DND-41 (cell line): ENCODE measurements at regions not wholly inside any gene's neighbourhood (a gene's known extent, or its start where the extent isn't known, plus 50 kb on each side); places are given as distances from the start of the nearest gene placed in this dataset.

ENCODE experiments used
- ATAC-seq: fragments of 200-7000 bp; cut with Tn5 transposase; 3 replicates; pipeline ENCODE4 v1.9.1; 2021; ENCODE audit warnings: low read depth; ENCODE audit not compliant: insufficient read depth
- DNase-seq: peaks from one replicate; pipeline ENCODE4 v3.0.0-alpha.2; 2020
- H2AFZ ChIP-seq: 2 replicates; pipeline ENCODE4 v1.6.0; 2012; ENCODE audit warnings: low read depth, low read length
- H3K27ac ChIP-seq: 2 replicates; pipeline ENCODE4 v1.5.1; 2012; ENCODE audit warnings: low read length, inconsistent platforms
- H3K27me3 ChIP-seq: fragments of 200-600 bp; sonication (generic); 2 replicates; pipeline ENCODE4 v1.6.0; 2012; ENCODE audit warnings: low read length, mild to moderate bottlenecking, inconsistent platforms; ENCODE audit not compliant: insufficient read depth, poor library complexity
- H3K36me3 ChIP-seq: 2 replicates; pipeline ENCODE4 v1.5.1; 2012; ENCODE audit warnings: low read length, inconsistent platforms; ENCODE audit not compliant: insufficient read depth
- H3K4me1 ChIP-seq: 2 replicates; pipeline ENCODE4 v1.5.1; 2012; ENCODE audit warnings: mild to moderate bottlenecking, low read length; ENCODE audit not compliant: insufficient read depth
- H3K4me2 ChIP-seq: 2 replicates; pipeline ENCODE4 v1.6.0; 2012; ENCODE audit warnings: mild to moderate bottlenecking, moderate library complexity, low read length, inconsistent platforms; ENCODE audit not compliant: insufficient read depth
- H3K4me3 ChIP-seq, 2 experiments: fragments of 200-600 bp in 1 of 2; shearing (Covaris generic) in 1 of 2; 2 replicates each; pipeline ENCODE4 v1.5.1; 2012 to 2016; ENCODE audit warnings: inconsistent platforms in 2 of 2, low read length in 2 of 2, mild to moderate bottlenecking in 2 of 2, low read depth in 1 of 2, moderate library complexity in 1 of 2
- H3K79me2 ChIP-seq: 2 replicates; pipeline ENCODE4 v1.6.0; 2012; ENCODE audit warnings: low read length, inconsistent platforms; ENCODE audit not compliant: insufficient read depth
- H3K9ac ChIP-seq: 2 replicates; pipeline ENCODE4 v1.6.0; 2012; ENCODE audit warnings: low read depth, mild to moderate bottlenecking, inconsistent platforms, low read length, moderate library complexity
- H3K9me3 ChIP-seq: 2 replicates; pipeline ENCODE4 v1.5.1; 2012; ENCODE audit warnings: low read length, moderate library complexity, mild to moderate bottlenecking, inconsistent platforms; ENCODE audit not compliant: insufficient read depth, severe bottlenecking
- H4K20me1 ChIP-seq: 2 replicates; pipeline ENCODE4 v1.6.0; 2012; ENCODE audit warnings: low read length; ENCODE audit not compliant: insufficient read depth
- CTCF ChIP-seq: IDR thresholded peaks from 2 replicates; pipeline ENCODE4 v1.5.1; 2012; ENCODE audit warnings: borderline replicate concordance, low read length, moderate library complexity, mild to moderate bottlenecking; ENCODE audit not compliant: poor library complexity, severe bottlenecking; ENCODE audit errors: extremely low read depth
- EZH2 ChIP-seq: IDR thresholded peaks from 3 replicates; pipeline ENCODE4 v1.6.1; 2012; ENCODE audit warnings: borderline replicate concordance, low read depth, mild to moderate bottlenecking, moderate library complexity, low read length, inconsistent platforms; ENCODE audit not compliant: severe bottlenecking

- TF ChIP-seq CTCF (no peak), EZH2 (no peak)
- no peak for ATAC-seq
- no peaks in the 10 kb centered on the region for H3K4me1 ChIP-seq
- H3K27ac ChIP-seq: no peak overlapping the region
- no peaks in the 10 kb centered on the region for H4K20me1 ChIP-seq
- no peaks in the 10 kb centered on the region for H3K79me2 ChIP-seq
- no peaks in the 10 kb centered on the region for H3K36me3 ChIP-seq
- H3K4me2 ChIP-seq: no peak overlapping the region
- DNase-seq: no peak
- H2AFZ ChIP-seq: no peak overlapping the region
- no peak overlapping the region for H3K9ac ChIP-seq
- H3K4me3 ChIP-seq: no peak overlapping the region
- peaks cover 5% of the 10 kb centered on the region for H3K27me3 ChIP-seq
- peaks cover 3% of the 10 kb centered on the region for H3K9me3 ChIP-seq
Observed at GRCh38 chr14:23793532-23793931, 157.4 kb downstream of the DHRS2 start.

- Histone ChIP-seq H3K4me1 (no peaks in the 10 kb centered on the region), H3K9me3 (no peaks in the 10 kb centered on the region), H2AFZ (no peak overlapping the region), H3K36me3 (no peaks in the 10 kb centered on the region), H3K9ac (no peak overlapping the region), H3K27me3 (no peaks in the 10 kb centered on the region), H4K20me1 (no peaks in the 10 kb centered on the region), H3K27ac (no peak overlapping the region), H3K79me2 (no peaks in the 10 kb centered on the region), H3K4me2 (no peak overlapping the region), H3K4me3 (no peak overlapping the region)
- no peak for TF ChIP-seq EZH2
- no peak for TF ChIP-seq CTCF
- DNase-seq (no peak), ATAC-seq (no peak)
Observed at GRCh38 chr14:23800811-23801210, 152.8 kb upstream of the DHRS4 start.

GRCh38 chr14:23801766-23802165 lies 151.8 kb upstream of the DHRS4 start:
- no peaks in the 10 kb centered on the region for H3K27me3 ChIP-seq
- H3K9ac ChIP-seq: no peak overlapping the region
- no peaks in the 10 kb centered on the region for H3K36me3 ChIP-seq
- no peak for ATAC-seq
- H4K20me1 ChIP-seq: no peaks in the 10 kb centered on the region
- H3K4me2 ChIP-seq: no peak overlapping the region
- no peak overlapping the region for H2AFZ ChIP-seq
- no peak for DNase-seq
- no peaks in the 10 kb centered on the region for H3K79me2 ChIP-seq
- H3K4me1 ChIP-seq: no peaks in the 10 kb centered on the region
- TF ChIP-seq EZH2: no peak
- no peak for TF ChIP-seq CTCF
- H3K4me3 ChIP-seq: no peak overlapping the region
- H3K9me3 ChIP-seq: no peaks in the 10 kb centered on the region
- no peak overlapping the region for H3K27ac ChIP-seq

GRCh38 chr14:23804817-23805216 lies 148.8 kb upstream of the DHRS4 start:
- H3K79me2 ChIP-seq: no peaks in the 10 kb centered on the region
- no peak for TF ChIP-seq CTCF
- TF ChIP-seq EZH2: no peak
- no peak overlapping the region for H3K4me3 ChIP-seq
- peaks cover 3% of the 10 kb centered on the region for H3K27me3 ChIP-seq
- no peak for ATAC-seq
- no peak overlapping the region for H3K27ac ChIP-seq
- no peak overlapping the region for H3K9ac ChIP-seq
- H3K4me1 ChIP-seq: no peaks in the 10 kb centered on the region
- H2AFZ ChIP-seq: no peak overlapping the region
- no peaks in the 10 kb centered on the region for H4K20me1 ChIP-seq
- no peaks in the 10 kb centered on the region for H3K9me3 ChIP-seq
- H3K36me3 ChIP-seq: no peaks in the 10 kb centered on the region
- no peak overlapping the region for H3K4me2 ChIP-seq
- DNase-seq: no peak
